ENCODE measurements at regions not wholly inside any gene's neighbourhood (a gene's known extent, or its start where the extent isn't known, plus 50 kb on each side); places are given as distances from the start of the nearest gene placed in this dataset.

GRCh38 chr4:22988526-22988925, 295.8 kb downstream of the GBA3 start:
- TF ChIP-seq POLR2A (IDR thresholded peaks at IDR 0.05): no peak
- TF ChIP-seq CTCF (IDR thresholded peaks at IDR 0.05): no peak
